ENCODE measurements at regions not wholly inside any gene's neighbourhood (a gene's known extent, or its start where the extent isn't known, plus 50 kb on each side); places are given as distances from the start of the nearest gene placed in this dataset.

DNA sequence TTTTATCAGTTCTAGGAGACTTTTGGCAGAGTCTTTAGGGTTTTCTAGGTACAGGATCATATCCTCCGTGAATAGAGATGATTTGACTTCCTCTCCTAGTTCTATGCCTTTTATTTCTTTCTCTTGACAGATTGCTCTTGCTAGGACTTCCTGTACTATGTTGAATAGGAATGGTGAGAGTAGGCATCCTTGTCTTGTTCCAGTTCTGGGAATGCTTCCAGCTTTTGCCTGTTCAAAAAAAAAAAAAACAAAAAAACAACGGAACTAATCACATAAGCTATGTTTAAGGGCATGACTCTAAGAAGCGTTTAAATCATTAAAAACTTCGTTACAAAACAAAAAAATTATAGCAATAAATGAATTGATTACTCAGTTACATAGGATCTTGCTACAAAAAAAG is 145.7 kb downstream of the NUP35 start:
- TF ChIP-seq CTCF (optimal IDR thresholded peaks at IDR 0.05 in 1 of 3, IDR thresholded peaks at IDR 0.05 in 1 of 3, conservative IDR thresholded peaks at IDR 0.05 in 1 of 3; ENCODE audit: extremely low read depth in 1 of 3, insufficient read depth in 2 of 3, low read length in 3 of 3) (no peak), EZH2 (IDR thresholded peaks at IDR 0.05; ENCODE audit: low read length) (no peak)

Measured in keratinocyte (primary cell).